Keratinocyte (primary cell): ENCODE measurements at regions not wholly inside any gene's neighbourhood (a gene's known extent, or its start where the extent isn't known, plus 50 kb on each side); places are given as distances from the start of the nearest gene placed in this dataset.

Experiments used
- DNase-seq: peaks from one replicate; pipeline ENCODE4 v3.0.0-alpha.2; 2011; ENCODE audit warnings: low read depth, missing footprints, low spot score
- FAIRE-seq: peaks from 2 replicates; lab custom pipeline; 2011; peaks lifted over from hg19 to GRCh38; lab: Jason Lieb, UNC
- H2AFZ ChIP-seq: 2 replicates; pipeline ENCODE4 v1.6.0; 2012; ENCODE audit warnings: low read length, control low read depth, inconsistent platforms; ENCODE audit not compliant: control insufficient read depth
- H3K27ac ChIP-seq: 2 replicates; pipeline ENCODE4 v1.5.1; 2011; ENCODE audit warnings: low read length; ENCODE audit not compliant: control insufficient read depth, insufficient read depth
- H3K27me3 ChIP-seq: 3 replicates; pipeline ENCODE4 v1.6.0; 2011; ENCODE audit warnings: low read length; ENCODE audit not compliant: control insufficient read depth, insufficient read depth; ENCODE audit errors: extremely low read depth
- H3K36me3 ChIP-seq, 2 experiments: 2 replicates in 1 of 2; 3 replicates in 1 of 2; pipeline ENCODE4 v1.5.1; 2011; ENCODE audit warnings: low read length in 2 of 2, mild to moderate bottlenecking in 1 of 2; ENCODE audit not compliant: control insufficient read depth in 2 of 2, insufficient read depth in 2 of 2; ENCODE audit errors: extremely low read depth in 1 of 2
- H3K4me1 ChIP-seq: 3 replicates; pipeline ENCODE4 v1.5.1; 2011; ENCODE audit warnings: low read length; ENCODE audit not compliant: control insufficient read depth, insufficient read depth; ENCODE audit errors: extremely low read depth
- H3K4me2 ChIP-seq: 3 replicates; pipeline ENCODE4 v1.6.0; 2011; ENCODE audit warnings: low read depth, low read length; ENCODE audit not compliant: control insufficient read depth, insufficient read depth; ENCODE audit errors: extremely low read depth
- H3K4me3 ChIP-seq, 3 experiments: fragments of 200-600 bp in 1 of 3; sonication (generic) in 1 of 3; 2 replicates in 2 of 3; 3 replicates in 1 of 3; pipeline ENCODE4 v1.5.1; 2011 to 2016; ENCODE audit warnings: low read length in 3 of 3, mild to moderate bottlenecking in 3 of 3, control low read depth in 2 of 3, inconsistent platforms in 1 of 3, low read depth in 1 of 3, mixed read lengths in 1 of 3, mixed run types in 1 of 3, moderate library complexity in 1 of 3; ENCODE audit not compliant: control insufficient read depth in 2 of 3, insufficient read depth in 2 of 3; ENCODE audit errors: extremely low read depth in 1 of 3
- H3K79me2 ChIP-seq: 2 replicates; pipeline ENCODE4 v1.6.0; 2012; ENCODE audit warnings: low read length; ENCODE audit not compliant: control insufficient read depth, insufficient read depth
- H3K9ac ChIP-seq: 3 replicates; pipeline ENCODE4 v1.6.0; 2011; ENCODE audit warnings: low read length; ENCODE audit not compliant: control insufficient read depth, insufficient read depth; ENCODE audit errors: extremely low read depth
- H3K9me1 ChIP-seq: 3 replicates; pipeline ENCODE4 v1.6.0; 2011; ENCODE audit warnings: low read length; ENCODE audit not compliant: control insufficient read depth, insufficient read depth; ENCODE audit errors: extremely low read depth
- H3K9me3 ChIP-seq: 2 replicates; pipeline ENCODE4 v1.5.1; 2012; ENCODE audit warnings: low read depth, low read length; ENCODE audit not compliant: control insufficient read depth
- H4K20me1 ChIP-seq: 3 replicates; pipeline ENCODE4 v1.6.0; 2011; ENCODE audit warnings: low read length; ENCODE audit not compliant: control insufficient read depth, insufficient read depth; ENCODE audit errors: extremely low read depth
- EZH2 ChIP-seq: IDR thresholded peaks from one replicate; pipeline ENCODE4 v1.6.1; 2012; ENCODE audit warnings: inconsistent platforms, mild to moderate bottlenecking, low read length, moderate library complexity
- dilution Hi-C: fragments of 300-500 bp; cut with MboI; formaldehyde crosslinking; loops from one replicate; pipeline ENCODE4 v1.7.0; 2020; ENCODE audit warnings: low sequenced_read_pairs; ENCODE audit not compliant: extremely low pct_ligation_motif_present
- TF ChIP-seq, protein P1 (sequence below), 3 experiments: IDR thresholded peaks in 1 of 3; conservative IDR thresholded peaks in 1 of 3; optimal IDR thresholded peaks in 1 of 3; 2 replicates in 2 of 3; 3 replicates in 1 of 3; pipeline versions ENCODE3 to v1.5.1; 2011; ENCODE audit warnings: low read length in 3 of 3, mild to moderate bottlenecking in 3 of 3, moderate library complexity in 2 of 3, control low read depth in 1 of 3, inconsistent platforms in 1 of 3; ENCODE audit not compliant: insufficient read depth in 2 of 3; ENCODE audit errors: extremely low read depth in 1 of 3

DNA sequence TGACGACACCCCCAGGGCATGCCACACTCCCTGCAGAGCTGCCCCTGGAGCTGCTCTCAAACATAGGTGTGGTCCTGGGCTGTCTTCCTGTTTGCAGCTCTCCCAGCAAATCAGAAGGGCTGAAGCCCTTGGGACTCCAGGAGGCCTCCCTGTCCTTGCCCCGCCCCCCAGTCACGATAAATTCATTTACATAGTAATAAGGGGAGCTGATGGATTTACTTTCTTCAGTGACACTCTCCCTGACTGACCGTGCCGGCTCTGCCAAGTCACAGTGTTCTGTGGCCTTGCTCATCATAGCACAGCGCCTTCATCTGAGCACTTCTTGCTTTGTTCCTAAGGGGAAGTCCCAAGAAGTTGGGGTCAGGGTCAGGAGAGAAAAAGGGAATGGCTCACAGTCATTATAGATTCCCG, 121.4 kb downstream of the ENC1 start:
- H3K27ac ChIP-seq = no peak overlapping the region
- no peak overlapping the region for H3K9ac ChIP-seq
- dilution Hi-C loops = no loop called here
- DNase-seq = no peak
- TF ChIP-seq, protein P1, sequence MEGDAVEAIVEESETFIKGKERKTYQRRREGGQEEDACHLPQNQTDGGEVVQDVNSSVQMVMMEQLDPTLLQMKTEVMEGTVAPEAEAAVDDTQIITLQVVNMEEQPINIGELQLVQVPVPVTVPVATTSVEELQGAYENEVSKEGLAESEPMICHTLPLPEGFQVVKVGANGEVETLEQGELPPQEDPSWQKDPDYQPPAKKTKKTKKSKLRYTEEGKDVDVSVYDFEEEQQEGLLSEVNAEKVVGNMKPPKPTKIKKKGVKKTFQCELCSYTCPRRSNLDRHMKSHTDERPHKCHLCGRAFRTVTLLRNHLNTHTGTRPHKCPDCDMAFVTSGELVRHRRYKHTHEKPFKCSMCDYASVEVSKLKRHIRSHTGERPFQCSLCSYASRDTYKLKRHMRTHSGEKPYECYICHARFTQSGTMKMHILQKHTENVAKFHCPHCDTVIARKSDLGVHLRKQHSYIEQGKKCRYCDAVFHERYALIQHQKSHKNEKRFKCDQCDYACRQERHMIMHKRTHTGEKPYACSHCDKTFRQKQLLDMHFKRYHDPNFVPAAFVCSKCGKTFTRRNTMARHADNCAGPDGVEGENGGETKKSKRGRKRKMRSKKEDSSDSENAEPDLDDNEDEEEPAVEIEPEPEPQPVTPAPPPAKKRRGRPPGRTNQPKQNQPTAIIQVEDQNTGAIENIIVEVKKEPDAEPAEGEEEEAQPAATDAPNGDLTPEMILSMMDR (optimal IDR thresholded peaks at IDR 0.05 in 1 of 3, IDR thresholded peaks at IDR 0.05 in 1 of 3, conservative IDR thresholded peaks at IDR 0.05 in 1 of 3; ENCODE audit: extremely low read depth in 1 of 3, insufficient read depth in 2 of 3, low read length in 3 of 3) = no peak
- TF ChIP-seq EZH2 = no peak
- no peaks in the 10 kb centered on the region for H3K36me3 ChIP-seq
- H3K4me2 ChIP-seq = no peak overlapping the region
- H3K9me1 ChIP-seq = no peaks in the 10 kb centered on the region
- H3K79me2 ChIP-seq = no peaks in the 10 kb centered on the region
- no peak for FAIRE-seq
- H2AFZ ChIP-seq = no peak overlapping the region
- H3K4me1 ChIP-seq = no peaks in the 10 kb centered on the region
- peaks cover 2% of the 10 kb centered on the region for H3K9me3 ChIP-seq
- H3K27me3 ChIP-seq = no peaks in the 10 kb centered on the region
- no peak overlapping the region for H3K4me3 ChIP-seq
- H4K20me1 ChIP-seq = no peaks in the 10 kb centered on the region

GRCh38 chr5:74517700-74518099, 122.8 kb downstream of the ENC1 start:
- Histone ChIP-seq H3K4me2 (no peak overlapping the region), H3K4me3 (no peak overlapping the region), H3K27me3 (no peaks in the 10 kb centered on the region), H2AFZ (no peak overlapping the region), H3K79me2 (no peaks in the 10 kb centered on the region), H4K20me1 (no peaks in the 10 kb centered on the region), H3K36me3 (no peaks in the 10 kb centered on the region), H3K9me3 (no peaks in the 10 kb centered on the region), H3K9me1 (no peaks in the 10 kb centered on the region), H3K9ac (no peak overlapping the region), H3K4me1 (no peaks in the 10 kb centered on the region), H3K27ac (no peak overlapping the region)
- dilution Hi-C loops = no loop called here
- no peak for DNase-seq
- no peak for TF ChIP-seq EZH2
- TF ChIP-seq, protein P1 (optimal IDR thresholded peaks at IDR 0.05 in 1 of 3, IDR thresholded peaks at IDR 0.05 in 1 of 3, conservative IDR thresholded peaks at IDR 0.05 in 1 of 3; ENCODE audit: extremely low read depth in 1 of 3, insufficient read depth in 2 of 3, low read length in 3 of 3) = no peak
- FAIRE-seq = no peak
